Left kidney (tissue), 1 donor: ENCODE measurements at regions not wholly inside any gene's neighbourhood (a gene's known extent, or its start where the extent isn't known, plus 50 kb on each side); places are given as distances from the start of the nearest gene placed in this dataset.
A peak's percentile ranks its signal among the peaks of the same experiment; 100 is the strongest.

Source experiments
- DNase-seq: peaks from one replicate; pipeline ENCODE4 v3.0.0-alpha.2; 2013

GRCh38 chr11:8799273-8799672 is 111.7 kb upstream of the AKIP1 start:
- no peak for DNase-seq

GRCh38 chr11:8800520-8801110 is 110.4 kb upstream of the AKIP1 start:
- no peak for DNase-seq

- no peak for DNase-seq
These were observed 109.9 kb upstream of the AKIP1 start for GRCh38 chr11:8801121-8801520.

DNA sequence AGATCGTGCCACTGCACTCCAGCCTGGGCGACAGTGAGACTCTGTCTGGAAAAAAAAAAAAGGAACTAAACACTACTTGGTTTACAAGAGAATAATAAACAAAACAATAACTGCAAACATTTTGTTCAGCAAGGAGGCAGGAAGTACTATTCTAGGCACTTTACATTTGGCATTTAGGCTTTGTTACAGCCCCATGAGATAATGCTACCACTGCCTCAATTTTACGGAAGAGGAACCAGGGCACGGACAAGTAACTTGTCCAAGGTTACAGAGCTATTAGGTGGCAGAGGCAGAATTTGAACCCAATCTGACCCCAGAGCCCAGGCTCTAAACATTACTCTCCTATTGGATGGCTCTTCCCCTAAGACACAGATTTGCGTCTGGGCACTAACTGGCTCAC is 108.7 kb upstream of the AKIP1 start:
- no peak for DNase-seq

- DNase-seq = no peak
These were observed 107.0 kb upstream of the AKIP1 start for GRCh38 chr11:8803973-8804372.

- DNase-seq = no peak
These were observed 105.7 kb upstream of the AKIP1 start for GRCh38 chr11:8805296-8805695.

DNA sequence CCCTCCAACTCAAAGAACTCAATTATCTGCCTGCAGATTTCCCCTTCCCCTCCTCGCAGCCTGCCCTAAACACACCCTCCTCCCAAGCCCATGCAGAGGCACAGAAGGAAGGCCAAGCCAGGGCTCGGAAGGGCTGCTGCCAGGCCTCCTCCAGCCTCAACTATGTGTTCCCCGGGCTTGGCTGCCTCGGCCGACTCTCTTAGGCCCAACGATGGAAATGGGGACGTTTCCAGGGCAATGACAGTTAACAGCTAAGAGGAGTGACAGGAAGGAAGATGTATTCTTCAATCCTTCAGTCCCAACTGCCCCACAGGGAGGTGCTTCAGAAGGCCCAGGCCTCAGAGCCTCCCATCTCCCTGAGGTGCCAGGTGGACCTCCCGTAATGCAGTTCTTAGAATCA is 104.0 kb upstream of the AKIP1 start:
- no peak for DNase-seq

GRCh38 chr11:8807544-8808225 is 103.3 kb upstream of the AKIP1 start:
- DNase-seq = no peak

- no peak for DNase-seq
These were observed 102.8 kb upstream of the AKIP1 start for GRCh38 chr11:8808226-8808585.

- no peak for DNase-seq
These were observed 101.6 kb upstream of the AKIP1 start for GRCh38 chr11:8809241-8809938.

DNA sequence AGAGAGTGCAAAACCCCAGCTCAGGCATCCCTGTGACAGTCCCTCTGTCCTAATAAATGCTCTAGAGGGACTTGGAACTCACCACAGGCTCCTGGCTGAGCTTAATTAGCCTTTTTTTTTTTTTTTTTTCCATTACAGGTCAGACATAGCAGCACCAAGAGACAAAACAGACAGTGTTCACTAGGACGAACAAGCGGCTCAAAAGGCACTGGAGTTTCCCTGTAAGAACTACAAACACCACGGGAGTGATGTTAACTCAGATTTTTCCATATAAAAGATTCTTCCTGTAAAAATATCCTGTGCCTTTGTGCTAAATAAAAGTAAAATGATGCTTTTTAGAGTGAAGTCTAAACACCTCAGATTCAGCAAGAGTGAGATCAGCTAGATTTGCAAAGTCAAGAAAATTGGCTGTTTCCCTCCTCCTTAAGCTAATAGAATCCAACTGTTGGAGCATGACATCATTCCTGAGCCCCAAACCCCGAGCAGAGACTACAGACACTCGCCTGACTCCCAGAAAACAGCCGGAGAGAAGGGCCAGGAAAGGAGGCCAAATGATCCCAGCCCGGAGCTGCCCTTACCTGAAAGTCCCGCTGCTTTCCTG is 101.0 kb upstream of the AKIP1 start:
- DNase-seq = no peak

DNA sequence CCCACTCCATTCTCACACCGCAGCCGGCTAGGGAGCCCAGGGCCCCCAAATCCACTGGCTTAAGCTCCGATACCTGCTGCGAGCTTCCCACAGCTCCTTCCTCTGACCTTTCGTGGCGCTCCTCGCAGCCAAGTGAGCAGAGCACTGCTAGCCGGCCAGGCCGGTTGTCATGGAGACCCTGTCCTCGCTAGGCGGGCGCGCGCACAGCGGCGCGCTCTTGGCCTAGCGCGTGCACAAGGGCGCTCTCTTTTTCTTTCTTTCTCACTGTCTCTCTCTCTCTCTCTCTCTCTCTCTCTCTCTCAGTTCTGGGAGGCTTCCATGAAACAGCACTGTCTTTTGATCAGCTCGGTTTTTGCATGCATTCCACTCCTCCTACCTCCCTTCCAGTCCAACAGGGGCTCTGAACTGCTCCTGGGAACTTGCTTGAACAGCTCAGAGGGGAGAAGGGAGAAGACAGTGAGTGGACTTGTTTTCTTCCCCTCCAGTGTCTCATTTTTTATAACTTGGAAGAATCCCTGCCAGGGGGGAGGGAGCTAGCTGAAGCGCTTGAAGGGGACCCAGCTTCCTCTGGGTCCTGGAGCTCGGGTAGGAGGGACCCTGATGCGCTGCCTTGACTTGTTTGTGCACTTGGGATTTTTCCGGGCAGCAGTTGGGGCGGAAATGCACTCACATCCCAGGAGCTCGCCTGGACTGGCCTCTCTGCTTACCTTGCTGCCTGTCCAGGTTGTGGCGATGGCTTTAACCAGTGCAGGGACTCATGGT is 100.3 kb upstream of the AKIP1 start:
- peak; percentile 86 for DNase-seq

DNA sequence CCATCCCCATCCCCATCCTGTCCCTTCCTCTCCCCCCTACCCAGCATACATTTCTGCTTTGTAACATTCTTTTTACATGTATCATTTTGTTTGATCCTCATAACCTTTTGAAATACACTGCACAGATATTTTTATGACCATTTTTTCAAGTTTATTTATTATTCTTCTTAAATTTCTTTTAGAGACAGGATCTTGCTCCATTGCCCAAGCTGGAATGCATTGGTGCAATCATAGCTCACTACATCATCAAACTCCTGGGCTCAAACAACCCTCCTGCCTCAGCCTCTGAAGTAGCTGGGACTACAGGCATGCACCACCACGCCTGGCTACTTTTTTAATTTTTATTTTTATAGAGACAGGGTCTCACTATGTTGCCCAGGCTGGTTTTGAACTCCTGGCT is 99.4 kb upstream of the AKIP1 start:
- no peak for DNase-seq

- DNase-seq = no peak
These were observed 98.6 kb upstream of the AKIP1 start for GRCh38 chr11:8812438-8812837.

DNA sequence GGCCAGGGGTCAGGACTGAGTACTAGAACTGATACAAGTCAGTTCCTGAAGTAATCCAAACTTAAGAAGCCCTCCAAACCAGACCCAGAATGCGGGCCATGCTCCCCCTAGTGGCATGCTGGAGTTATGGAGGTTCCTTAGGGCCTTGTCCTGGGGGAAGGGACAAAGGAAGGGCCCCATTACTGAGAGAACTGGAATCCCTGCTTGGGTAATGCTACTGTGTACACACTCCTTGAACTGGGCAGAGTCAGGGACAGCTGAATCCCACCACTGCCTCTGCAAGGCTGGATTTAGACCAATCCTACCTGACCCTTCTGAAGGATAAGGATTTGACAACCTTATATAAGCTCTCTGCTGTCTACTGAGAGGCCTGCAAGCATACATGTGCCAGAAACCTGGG is 97.3 kb upstream of the AKIP1 start:
- DNase-seq = peak; percentile 82

GRCh38 chr11:8814209-8814922 is 96.6 kb upstream of the AKIP1 start:
- DNase-seq = no peak

DNA sequence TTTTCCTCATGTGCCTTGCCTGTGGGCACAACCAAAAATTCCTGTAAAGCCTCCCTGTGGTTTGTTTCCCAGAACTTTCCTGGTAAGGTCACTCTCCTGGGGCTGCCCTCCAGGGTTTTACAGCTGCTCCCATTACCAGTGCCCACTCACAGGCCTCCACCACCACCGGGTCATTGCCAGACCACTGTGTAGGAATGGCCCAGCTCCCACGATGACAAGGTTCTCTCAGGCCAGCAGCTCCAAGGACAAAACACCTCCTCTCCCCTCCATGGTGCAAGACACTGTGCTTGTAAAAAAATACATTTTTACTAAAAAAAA is 96.1 kb upstream of the AKIP1 start:
- DNase-seq = no peak

DNA sequence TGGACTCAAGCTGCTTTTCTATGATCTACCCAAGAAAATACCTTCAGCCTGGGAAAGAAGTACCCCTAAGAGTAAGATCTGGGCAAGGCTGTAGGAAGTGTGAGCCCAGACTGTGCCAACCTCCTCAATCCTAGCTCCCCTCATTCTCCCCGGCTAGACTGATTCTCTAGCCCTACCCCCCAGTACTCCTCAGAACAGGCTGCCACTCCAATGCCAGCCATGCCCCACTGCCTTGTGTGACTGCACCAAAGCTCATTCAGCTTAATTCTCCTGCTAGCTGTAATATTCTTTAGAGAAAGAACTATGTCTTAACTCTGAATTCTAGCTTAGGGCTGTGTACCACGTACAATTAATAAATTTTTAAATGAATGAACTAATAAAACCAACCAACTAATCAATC is 92.6 kb upstream of the AKIP1 start:
- DNase-seq = no peak

GRCh38 chr11:8820401-8820800 is 90.6 kb upstream of the AKIP1 start:
- no peak for DNase-seq

- DNase-seq = no peak
These were observed 88.5 kb upstream of the AKIP1 start for GRCh38 chr11:8822469-8822868.

- DNase-seq = no peak
These were observed 87.7 kb upstream of the AKIP1 start for GRCh38 chr11:8823174-8823742.
